ENCODE measurements at regions not wholly inside any gene's neighbourhood (a gene's known extent, or its start where the extent isn't known, plus 50 kb on each side); places are given as distances from the start of the nearest gene placed in this dataset.

DNA sequence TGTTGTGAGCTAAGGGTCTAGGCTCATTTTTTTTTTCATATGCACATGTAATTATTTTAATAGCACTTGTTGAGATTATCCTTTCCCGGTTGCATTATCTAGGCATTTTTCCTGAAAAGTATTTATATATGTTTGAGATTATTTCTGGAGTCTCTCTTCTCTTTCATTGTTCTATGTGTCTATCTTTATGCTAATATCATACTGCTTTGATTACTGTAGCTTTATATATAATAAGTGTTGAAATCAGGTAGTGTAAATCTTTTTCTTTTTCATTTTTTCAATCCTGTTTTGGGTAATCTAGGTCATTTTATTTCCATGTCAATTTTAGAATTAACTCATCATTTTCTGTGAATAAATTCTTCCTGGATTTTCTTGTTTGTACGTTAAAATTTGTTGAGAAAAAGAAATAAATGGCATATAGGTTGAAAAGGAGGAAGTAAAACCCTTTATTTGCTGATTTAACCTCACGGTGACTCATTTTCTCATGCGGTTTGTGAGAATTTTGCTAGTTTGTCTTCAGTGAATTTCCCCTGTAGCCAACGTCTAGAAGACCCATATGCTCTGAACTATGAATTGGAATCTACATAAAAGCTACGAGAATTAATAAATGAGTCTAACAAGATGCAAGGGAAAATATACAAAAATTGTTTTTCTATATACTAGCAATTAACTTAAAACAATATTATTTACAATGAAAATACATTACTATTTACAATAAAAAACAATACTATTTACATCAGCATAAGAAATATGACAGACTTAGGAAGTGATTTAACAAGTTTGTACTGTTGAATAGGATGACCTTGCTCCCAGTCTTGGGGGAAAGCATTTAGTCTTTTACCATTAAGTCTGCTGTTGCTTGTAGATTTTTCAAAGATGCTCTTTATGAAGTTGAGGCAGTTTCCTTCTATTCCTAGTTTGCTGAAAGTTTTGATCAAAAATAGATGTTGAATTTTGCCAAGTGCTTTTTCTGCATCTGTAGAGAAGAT is 105.0 kb downstream of the SNAPC1 start:
- TF ChIP-seq POLR2A (IDR thresholded peaks at IDR 0.05) (no peak), POLR2AphosphoS5 (IDR thresholded peaks at IDR 0.05; ENCODE audit: insufficient read depth in 1 of 2, low read depth in 1 of 2) (no peak)
- TF ChIP-seq, protein P1, sequence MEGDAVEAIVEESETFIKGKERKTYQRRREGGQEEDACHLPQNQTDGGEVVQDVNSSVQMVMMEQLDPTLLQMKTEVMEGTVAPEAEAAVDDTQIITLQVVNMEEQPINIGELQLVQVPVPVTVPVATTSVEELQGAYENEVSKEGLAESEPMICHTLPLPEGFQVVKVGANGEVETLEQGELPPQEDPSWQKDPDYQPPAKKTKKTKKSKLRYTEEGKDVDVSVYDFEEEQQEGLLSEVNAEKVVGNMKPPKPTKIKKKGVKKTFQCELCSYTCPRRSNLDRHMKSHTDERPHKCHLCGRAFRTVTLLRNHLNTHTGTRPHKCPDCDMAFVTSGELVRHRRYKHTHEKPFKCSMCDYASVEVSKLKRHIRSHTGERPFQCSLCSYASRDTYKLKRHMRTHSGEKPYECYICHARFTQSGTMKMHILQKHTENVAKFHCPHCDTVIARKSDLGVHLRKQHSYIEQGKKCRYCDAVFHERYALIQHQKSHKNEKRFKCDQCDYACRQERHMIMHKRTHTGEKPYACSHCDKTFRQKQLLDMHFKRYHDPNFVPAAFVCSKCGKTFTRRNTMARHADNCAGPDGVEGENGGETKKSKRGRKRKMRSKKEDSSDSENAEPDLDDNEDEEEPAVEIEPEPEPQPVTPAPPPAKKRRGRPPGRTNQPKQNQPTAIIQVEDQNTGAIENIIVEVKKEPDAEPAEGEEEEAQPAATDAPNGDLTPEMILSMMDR (IDR thresholded peaks at IDR 0.05): no peak
- Histone ChIP-seq H3K4me3 (no peak overlapping the region), H3K4me1 (no peaks in the 10 kb centered on the region), H3K27me3 (no peaks in the 10 kb centered on the region), H3K36me3 (no peaks in the 10 kb centered on the region), H3K9me3 (no peaks in the 10 kb centered on the region), H3K27ac (no peak overlapping the region)
- intact Hi-C loops (cut with DNase I): no loop called here
- no peak for DNase-seq (ENCODE audit: extremely low spot score in 2 of 2)

GRCh38 chr14:61868846-61869245 is 106.6 kb downstream of the SNAPC1 start:
- Histone ChIP-seq H3K9me3 (no peaks in the 10 kb centered on the region), H3K36me3 (no peaks in the 10 kb centered on the region), H3K27me3 (no peaks in the 10 kb centered on the region), H3K4me3 (no peak overlapping the region), H3K27ac (no peak overlapping the region), H3K4me1 (no peaks in the 10 kb centered on the region)
- no peak for DNase-seq (ENCODE audit: extremely low spot score in 2 of 2)
- intact Hi-C loops (cut with DNase I): no loop called here
- TF ChIP-seq, protein P1 (IDR thresholded peaks at IDR 0.05): no peak
- TF ChIP-seq POLR2A (IDR thresholded peaks at IDR 0.05) (no peak), POLR2AphosphoS5 (IDR thresholded peaks at IDR 0.05; ENCODE audit: insufficient read depth in 1 of 2, low read depth in 1 of 2) (no peak)

GRCh38 chr14:61870163-61870562 is 107.9 kb downstream of the SNAPC1 start:
- Histone ChIP-seq H3K9me3 (no peaks in the 10 kb centered on the region), H3K36me3 (no peaks in the 10 kb centered on the region), H3K27ac (no peak overlapping the region), H3K27me3 (no peaks in the 10 kb centered on the region), H3K4me3 (no peak overlapping the region), H3K4me1 (no peaks in the 10 kb centered on the region)
- DNase-seq (ENCODE audit: extremely low spot score in 2 of 2): no peak
- TF ChIP-seq, protein P1 (IDR thresholded peaks at IDR 0.05): no peak
- TF ChIP-seq POLR2A (IDR thresholded peaks at IDR 0.05): no peak
- TF ChIP-seq POLR2AphosphoS5 (IDR thresholded peaks at IDR 0.05; ENCODE audit: insufficient read depth in 1 of 2, low read depth in 1 of 2): no peak
- intact Hi-C loops (cut with DNase I): no loop called here

- Histone ChIP-seq H3K9me3 (no peaks in the 10 kb centered on the region), H3K36me3 (no peaks in the 10 kb centered on the region), H3K4me1 (no peaks in the 10 kb centered on the region), H3K27me3 (no peaks in the 10 kb centered on the region), H3K4me3 (no peak overlapping the region), H3K27ac (no peak overlapping the region)
- DNase-seq (ENCODE audit: extremely low spot score in 2 of 2): no peak
- intact Hi-C loops (cut with DNase I): no loop called here
- TF ChIP-seq, protein P1 (IDR thresholded peaks at IDR 0.05): no peak
- TF ChIP-seq POLR2A (IDR thresholded peaks at IDR 0.05): no peak
- no peak for TF ChIP-seq POLR2AphosphoS5 (IDR thresholded peaks at IDR 0.05; ENCODE audit: insufficient read depth in 1 of 2, low read depth in 1 of 2)
Measured at GRCh38 chr14:61872452-61872851, 110.2 kb downstream of the SNAPC1 start.

DNA sequence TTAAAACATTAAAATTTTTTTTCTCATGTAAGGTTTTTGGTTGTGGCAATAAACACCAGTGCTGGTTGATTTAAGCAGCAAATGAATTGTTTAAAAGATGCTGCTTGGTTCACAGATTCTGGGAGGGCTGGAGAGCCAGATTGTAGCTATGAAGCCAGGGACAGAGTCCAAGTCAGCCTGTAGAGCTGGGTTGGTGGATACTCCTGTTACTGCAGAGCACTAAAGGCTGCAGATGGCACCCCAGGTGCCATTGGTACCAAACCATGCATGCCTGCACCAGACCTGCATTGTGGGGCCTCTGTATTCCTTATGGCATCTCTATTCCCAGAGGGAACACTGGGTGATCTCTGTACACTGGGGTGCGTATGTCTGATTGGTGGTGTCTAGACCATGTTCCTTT is 113.3 kb downstream of the SNAPC1 start:
- Histone ChIP-seq H3K36me3 (no peaks in the 10 kb centered on the region), H3K27ac (no peak overlapping the region), H3K4me1 (no peaks in the 10 kb centered on the region), H3K4me3 (no peak overlapping the region), H3K9me3 (no peaks in the 10 kb centered on the region), H3K27me3 (no peaks in the 10 kb centered on the region)
- TF ChIP-seq POLR2A (IDR thresholded peaks at IDR 0.05): no peak
- TF ChIP-seq, protein P1 (IDR thresholded peaks at IDR 0.05): no peak
- no peak for TF ChIP-seq POLR2AphosphoS5 (IDR thresholded peaks at IDR 0.05; ENCODE audit: insufficient read depth in 1 of 2, low read depth in 1 of 2)
- DNase-seq (ENCODE audit: extremely low spot score in 2 of 2): no peak
- intact Hi-C loops (cut with DNase I): no loop called here

Data from vagina (tissue), 2 donors.